Erythroblast (primary cell): ENCODE measurements at regions not wholly inside any gene's neighbourhood (a gene's known extent, or its start where the extent isn't known, plus 50 kb on each side); places are given as distances from the start of the nearest gene placed in this dataset.

Experiments used
- GATA1 ChIP-seq: IDR thresholded peaks from 2 replicates; pipeline ENCODE4 v1.6.1; 2011; ENCODE audit warnings: low read depth, mild to moderate bottlenecking, control low read depth, low read length, moderate library complexity
- POLR2A ChIP-seq: IDR thresholded peaks from 2 replicates; pipeline ENCODE4 v1.6.1; 2011; ENCODE audit warnings: mild to moderate bottlenecking, low read length

DNA sequence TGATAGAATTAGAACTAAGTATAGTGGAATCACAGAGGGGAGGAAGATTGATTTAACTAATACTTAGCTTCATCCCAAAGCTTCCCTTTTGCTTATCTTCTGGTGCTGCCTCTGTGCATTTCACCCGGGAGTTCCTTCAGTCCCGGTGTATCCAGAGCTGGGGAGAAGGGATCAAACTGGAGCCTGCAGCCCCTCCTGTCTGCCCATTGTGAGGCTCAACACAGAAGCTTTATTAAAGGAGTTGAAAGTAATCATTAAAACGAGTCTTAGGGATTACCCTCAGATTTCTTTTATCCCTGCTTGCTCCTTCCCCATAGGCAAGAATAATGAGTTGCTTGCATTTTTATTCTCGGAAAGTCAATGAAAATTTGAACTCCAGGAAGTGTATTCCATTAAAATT lies 739.7 kb upstream of the DDX18 start:
- TF ChIP-seq POLR2A: no peak
- TF ChIP-seq GATA1: no peak
